HG02943 (cell line): ENCODE measurements at regions not wholly inside any gene's neighbourhood (a gene's known extent, or its start where the extent isn't known, plus 50 kb on each side); places are given as distances from the start of the nearest gene placed in this dataset.

Experiments used
- ATAC-seq: cut with Tn5 transposase; IDR thresholded peaks from one replicate; pipeline ENCODE4 v1.9.1; 2021; ENCODE audit warnings: mild to moderate bottlenecking, low read depth, moderate library complexity; ENCODE audit not compliant: unreplicated experiment

DNA sequence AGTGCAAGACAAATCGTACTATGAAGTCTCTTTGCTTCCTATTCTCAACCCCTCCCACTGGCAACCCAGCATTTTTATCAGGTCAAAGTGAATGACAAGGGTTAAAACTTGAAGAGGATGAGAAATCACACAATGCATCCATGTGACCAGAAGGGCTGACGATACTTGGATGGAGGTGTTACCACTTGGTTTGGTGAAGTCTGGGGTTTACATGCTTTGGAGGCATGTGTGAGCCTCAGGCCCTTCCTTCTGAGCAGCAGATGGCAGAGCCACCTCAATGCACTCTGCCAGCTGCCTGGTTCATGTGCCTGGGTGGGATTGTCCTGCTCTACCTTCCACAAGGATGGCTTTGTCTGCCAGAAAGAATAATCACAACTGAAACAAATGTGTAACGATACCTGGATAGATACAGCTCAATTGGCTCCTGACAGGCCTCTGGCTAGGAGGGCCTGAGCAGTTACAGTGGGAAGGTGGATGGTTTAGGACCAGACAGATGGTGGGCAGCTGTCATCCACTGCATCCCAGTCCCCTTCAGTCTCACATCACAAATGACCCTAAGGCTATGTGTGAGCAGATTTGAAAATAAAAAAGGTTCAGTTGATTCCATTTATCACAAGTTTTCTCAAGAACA, 51.5 kb upstream of the CNIH3 start:
- ATAC-seq = no peak

DNA sequence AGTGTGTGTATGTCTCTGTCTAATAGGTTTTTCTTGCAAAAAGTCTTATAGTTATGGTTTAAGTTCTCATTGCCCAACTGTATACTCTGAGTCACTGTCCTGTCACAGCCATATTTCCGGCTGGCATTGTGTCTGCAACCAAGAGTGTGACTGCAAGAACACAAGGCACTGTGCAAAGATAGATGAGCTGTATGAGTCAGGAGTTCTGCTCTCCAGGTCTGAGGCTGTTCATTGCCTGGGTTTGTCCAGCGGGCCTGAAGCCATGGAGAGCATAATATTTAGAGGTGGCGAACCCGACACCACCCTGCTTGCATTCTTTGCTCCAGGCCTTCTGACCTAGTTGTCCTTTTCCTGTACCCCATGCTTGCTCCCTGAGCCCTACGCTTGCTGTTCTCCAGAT, 50.9 kb upstream of the CNIH3 start:
- no peak for ATAC-seq

DNA sequence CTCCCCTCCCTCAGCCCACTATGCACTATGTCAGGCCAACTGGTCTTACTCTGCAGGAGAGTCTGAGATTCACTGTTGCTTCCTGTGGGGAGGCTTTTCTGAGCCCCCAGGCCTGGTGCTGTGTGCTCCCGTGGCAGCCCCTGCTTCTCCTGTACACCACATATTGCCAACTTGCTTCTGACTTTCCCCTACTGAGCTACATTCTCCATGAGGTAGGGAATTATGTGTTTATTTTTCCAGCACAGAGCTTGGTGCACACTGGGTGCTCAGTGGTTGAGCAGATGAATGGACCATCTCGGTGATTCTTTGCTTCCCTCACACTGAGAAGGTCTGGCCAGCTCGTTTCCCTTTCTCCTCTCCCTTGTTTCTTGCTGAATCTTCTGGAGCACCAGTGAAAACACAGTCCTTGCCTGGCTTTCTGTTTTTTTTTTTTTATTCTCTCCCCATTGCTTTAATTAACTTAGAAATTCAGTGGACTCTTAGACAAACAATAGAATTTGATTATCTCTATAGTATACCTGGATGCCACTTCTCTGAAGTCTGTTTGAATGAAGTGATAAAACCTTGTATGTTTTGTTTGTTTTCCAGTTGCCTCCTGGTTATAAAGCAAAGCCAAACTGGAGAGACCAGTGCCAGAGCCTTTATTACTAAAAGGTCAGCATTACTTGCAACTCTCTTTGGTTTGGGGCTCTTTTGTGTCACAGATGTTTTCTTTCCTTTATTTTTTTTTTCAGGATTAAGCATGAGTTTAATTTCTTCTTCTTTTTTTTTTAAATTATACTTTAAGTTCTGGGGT, 50.3 kb upstream of the CNIH3 start:
- ATAC-seq = no peak
